SK-N-SH (cell line): ENCODE measurements at regions not wholly inside any gene's neighbourhood (a gene's known extent, or its start where the extent isn't known, plus 50 kb on each side); places are given as distances from the start of the nearest gene placed in this dataset.

ENCODE experiments used
- CTCF ChIA-PET: fragments of 300-600, 350-600 bp; formaldehyde crosslinking; extraction: SDS; loops from one replicate; lab custom pipeline; 2021; lab: Yijun Ruan, JAX
- POLR2A ChIA-PET: fragments of 350-600 bp; sonication (Branson Sonifier 250); formaldehyde crosslinking; extraction: SDS; loops from one replicate; lab custom pipeline; 2020; ENCODE audit warnings: antibody characterized with exemption, inconsistent platforms; lab: Yijun Ruan, JAX
- DNase-seq: peaks from one replicate; pipeline ENCODE4 v3.0.0; 2012
- H2AFZ ChIP-seq: fragments of 200-600 bp; sonication (generic); 2 replicates; pipeline ENCODE4 v1.8.1; 2016; ENCODE audit warnings: antibody characterized with exemption, mild to moderate bottlenecking, low read depth
- H3F3A ChIP-seq: fragments of 200-600 bp; sonication (generic); replicated peaks from 2 replicates; pipeline ENCODE3; 2016; ENCODE audit warnings: antibody characterized with exemption, mild to moderate bottlenecking; ENCODE audit not compliant: insufficient read depth
- H3K27ac ChIP-seq, 2 experiments: fragments of 200-500 bp in 1 of 2; fragments of 200-600 bp in 1 of 2; sonication (Bioruptor generic) in 1 of 2; sonication (generic), shearing (Covaris generic) in 1 of 2; 2 replicates each; pipeline versions ENCODE4 v1.5.1 to v1.6.1; 2014 to 2016; ENCODE audit warnings: low read depth in 2 of 2, inconsistent platforms in 1 of 2, low read length in 1 of 2, mild to moderate bottlenecking in 1 of 2, mixed read lengths in 1 of 2
- H3K27me3 ChIP-seq: fragments of 200-600 bp; sonication (generic), shearing (Covaris generic); 2 replicates; pipeline ENCODE4 v1.6.1; 2016; ENCODE audit warnings: mixed run types; ENCODE audit not compliant: insufficient read depth
- H3K36me3 ChIP-seq, 2 experiments: fragments of 200-500 bp in 1 of 2; fragments of 200-600 bp in 1 of 2; sonication (Bioruptor generic) in 1 of 2; sonication (generic) in 1 of 2; replicated peaks in 1 of 2; 2 replicates each; pipeline versions ENCODE3 to v1.5.1; 2014 to 2016; ENCODE audit warnings: low read length in 1 of 2, mild to moderate bottlenecking in 1 of 2; ENCODE audit not compliant: insufficient read depth in 2 of 2, control insufficient read depth in 1 of 2
- H3K4me1 ChIP-seq, 2 experiments: fragments of 200-500 bp in 1 of 2; fragments of 200-600 bp in 1 of 2; sonication (Bioruptor generic) in 1 of 2; sonication (generic), shearing (Covaris generic) in 1 of 2; 2 replicates each; pipeline versions ENCODE4 v1.5.1 to v1.6.1; 2014 to 2016; ENCODE audit warnings: low read depth in 1 of 2, low read length in 1 of 2, mixed run types in 1 of 2; ENCODE audit not compliant: insufficient read depth in 2 of 2, control insufficient read depth in 1 of 2
- H3K4me2 ChIP-seq: fragments of 200-600 bp; sonication (generic), shearing (Covaris generic); 2 replicates; pipeline ENCODE4 v1.6.1; 2017; ENCODE audit warnings: mixed run types
- H3K4me3 ChIP-seq, 2 experiments: fragments of 200-500 bp in 1 of 2; fragments of 200-600 bp in 1 of 2; sonication (Bioruptor generic) in 1 of 2; sonication (generic), shearing (Covaris generic) in 1 of 2; 2 replicates each; pipeline versions ENCODE4 v1.5.1 to v1.8.1; 2014 to 2016; ENCODE audit warnings: low read depth in 2 of 2, inconsistent platforms in 1 of 2, low read length in 1 of 2, mild to moderate bottlenecking in 1 of 2, mixed read lengths in 1 of 2, moderate library complexity in 1 of 2
- H3K79me2 ChIP-seq: fragments of 200-600 bp; sonication (generic); 2 replicates; pipeline ENCODE4 v1.8.1; 2017; ENCODE audit warnings: mild to moderate bottlenecking; ENCODE audit not compliant: insufficient read depth
- H3K9ac ChIP-seq: fragments of 200-600 bp; sonication (generic); 2 replicates; pipeline ENCODE4 v1.6.1; 2017; ENCODE audit warnings: mixed run types
- H3K9me2 ChIP-seq: fragments of 200-600 bp; sonication (generic); 2 replicates; pipeline ENCODE4 v1.6.1; 2017; ENCODE audit warnings: mixed run types
- H3K9me3 ChIP-seq: fragments of 200-600 bp; sonication (generic); 2 replicates; pipeline ENCODE4 v1.6.1; 2017; ENCODE audit warnings: mixed run types, mild to moderate bottlenecking, moderate library complexity
- H4K20me1 ChIP-seq: fragments of 200-600 bp; sonication (generic); 2 replicates; pipeline ENCODE4 v1.6.1; 2017; ENCODE audit warnings: mild to moderate bottlenecking, mixed run types; ENCODE audit not compliant: insufficient read depth
- CHD2 ChIP-seq: fragments of 150-350 bp; IDR thresholded peaks from 2 replicates; pipeline ENCODE4 v1.6.1; 2018; ENCODE audit warnings: low read length; ENCODE audit not compliant: partially characterized antibody
- ELF1 ChIP-seq: IDR thresholded peaks from 2 replicates; pipeline ENCODE4 v1.4.0; 2012
- EP300 ChIP-seq, 2 experiments: IDR thresholded peaks; 2 replicates each; pipeline versions ENCODE4 v1.4.0 to v1.6.1; 2012; ENCODE audit warnings: borderline replicate concordance in 1 of 2, low read depth in 1 of 2, low read length in 1 of 2
- FOXJ3 ChIP-seq: sonication (generic); formaldehyde crosslinking; IDR thresholded peaks from 2 replicates; pipeline ENCODE4 v1.5.1; 2020; ENCODE audit warnings: mild to moderate bottlenecking, missing genetic modification reagents
- JUND ChIP-seq: IDR thresholded peaks from 2 replicates; pipeline ENCODE4 v1.4.0; 2012
- MXI1 ChIP-seq: IDR thresholded peaks from 2 replicates; pipeline ENCODE4 v1.6.1; 2012; ENCODE audit warnings: mild to moderate bottlenecking, low read depth, low read length, improper control_type of control experiment
- NRF1 ChIP-seq: IDR thresholded peaks from 2 replicates; pipeline ENCODE4 v1.6.1; 2012; ENCODE audit warnings: low read depth, mild to moderate bottlenecking, low read length
- RAD21 ChIP-seq: IDR thresholded peaks from 2 replicates; pipeline ENCODE4 v1.6.1; 2012; ENCODE audit warnings: mild to moderate bottlenecking, low read length
- RCOR1 ChIP-seq: fragments of 150-350 bp; IDR thresholded peaks from 2 replicates; pipeline ENCODE4 v1.6.1; 2017; ENCODE audit warnings: antibody characterized with exemption, low read length
- RFX5 ChIP-seq: IDR thresholded peaks from 2 replicates; pipeline ENCODE4 v1.6.1; 2012; ENCODE audit warnings: mild to moderate bottlenecking, improper control_type of control experiment, low read length
- RXRA ChIP-seq: IDR thresholded peaks from 2 replicates; pipeline ENCODE4 v1.4.0; 2012; ENCODE audit warnings: low read depth, mild to moderate bottlenecking, borderline replicate concordance
- SMC3 ChIP-seq: IDR thresholded peaks from 2 replicates; pipeline ENCODE4 v1.6.1; 2012; ENCODE audit warnings: low read depth, low read length, improper control_type of control experiment
- TAF1 ChIP-seq: IDR thresholded peaks from 2 replicates; pipeline ENCODE4 v1.6.1; 2012; ENCODE audit warnings: low read depth, mild to moderate bottlenecking, low read length, moderate library complexity, borderline replicate concordance
- TEAD4 ChIP-seq: IDR thresholded peaks from 2 replicates; pipeline ENCODE4 v1.4.0; 2012; ENCODE audit warnings: mild to moderate bottlenecking, borderline replicate concordance; ENCODE audit not compliant: insufficient read depth
- WGBS: methylation state at CpG from one replicate; pipeline ENCODE4 v1.1.6; 2017; ENCODE audit warnings: low lambda C conversion rate; 5-methylcytosine and 5-hydroxymethylcytosine counted together
- TF ChIP-seq, protein P1 (sequence below): IDR thresholded peaks from 2 replicates; pipeline ENCODE4 v1.4.0; 2012; ENCODE audit warnings: low read depth, borderline replicate concordance
- TF ChIP-seq, protein P2 (sequence below): fragments of 150-350 bp; IDR thresholded peaks from 2 replicates; pipeline ENCODE4 v1.6.1; 2017; ENCODE audit warnings: antibody characterized with exemption, low read length, low read depth, borderline replicate concordance
- TF ChIP-seq, protein P3 (sequence below): IDR thresholded peaks from 2 replicates; pipeline ENCODE4; 2012
- TF ChIP-seq, protein P4 (sequence below): fragments of 200-600 bp; sonication (generic); IDR thresholded peaks from 2 replicates; pipeline ENCODE4 v1.6.1; 2017; ENCODE audit warnings: antibody characterized with exemption, mild to moderate bottlenecking, moderate library complexity
- TF ChIP-seq, protein P5 (sequence below): fragments of 150-350 bp; IDR thresholded peaks from 2 replicates; pipeline ENCODE4 v1.6.1; 2016; ENCODE audit warnings: mild to moderate bottlenecking, low read depth, low read length

DNA sequence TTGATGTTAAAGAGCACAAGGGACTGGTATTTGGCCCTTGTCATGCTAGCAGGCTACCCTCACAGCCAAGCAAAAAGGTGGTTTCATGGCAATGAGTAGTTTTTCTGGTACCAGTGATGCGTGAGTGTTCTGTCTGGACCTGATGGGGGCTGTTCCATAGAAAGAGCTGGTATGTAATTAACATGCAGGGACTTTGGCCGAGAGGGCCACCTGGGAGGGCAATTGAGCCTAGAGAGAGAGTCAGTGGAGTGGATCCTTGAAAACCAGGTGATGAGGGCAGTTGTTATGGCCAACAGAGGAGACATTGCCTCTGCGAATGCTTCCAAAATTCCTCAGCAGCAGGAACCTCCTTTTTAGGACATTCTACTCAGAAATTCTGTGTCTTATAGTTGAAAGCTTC, 383.3 kb downstream of the PSAT1 start:
- H3K36me3 ChIP-seq, result no peaks in the 10 kb centered on the region
- no peaks in the 10 kb centered on the region for H3K9me3 ChIP-seq
- H3K9me2 ChIP-seq, result no peaks in the 10 kb centered on the region
- no peak overlapping the region for H3K27ac ChIP-seq
- H3K4me1 ChIP-seq, result peaks cover 0 to 8% of the 10 kb centered on the region in 2 experiments; a peak in 3 of 4 replicates
- no peak overlapping the region for H3K4me3 ChIP-seq
- WGBS, result 94% methylated on average over 3 of the region's 3 CpGs
- ChIA-PET CTCF (no interaction called here), POLR2A (no interaction called here)
- TF ChIP-seq MXI1, result no peak
- TF ChIP-seq, protein P1, sequence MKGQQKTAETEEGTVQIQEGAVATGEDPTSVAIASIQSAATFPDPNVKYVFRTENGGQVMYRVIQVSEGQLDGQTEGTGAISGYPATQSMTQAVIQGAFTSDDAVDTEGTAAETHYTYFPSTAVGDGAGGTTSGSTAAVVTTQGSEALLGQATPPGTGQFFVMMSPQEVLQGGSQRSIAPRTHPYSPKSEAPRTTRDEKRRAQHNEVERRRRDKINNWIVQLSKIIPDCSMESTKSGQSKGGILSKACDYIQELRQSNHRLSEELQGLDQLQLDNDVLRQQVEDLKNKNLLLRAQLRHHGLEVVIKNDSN, result no peak
- TF ChIP-seq RFX5, result no peak
- TF ChIP-seq RXRA, result no peak
- no peak for TF ChIP-seq EP300 (IDR thresholded peaks at IDR 0.05; ENCODE audit: borderline replicate concordance in 1 of 2, low read depth in 1 of 2, low read length in 1 of 2)
- no peak for TF ChIP-seq TEAD4
- no peak for TF ChIP-seq JUND
- no peak for TF ChIP-seq SMC3
- no peak for TF ChIP-seq FOXJ3 (CRISPR knock-in tag)
- no peak for TF ChIP-seq TAF1
- TF ChIP-seq, protein P2, sequence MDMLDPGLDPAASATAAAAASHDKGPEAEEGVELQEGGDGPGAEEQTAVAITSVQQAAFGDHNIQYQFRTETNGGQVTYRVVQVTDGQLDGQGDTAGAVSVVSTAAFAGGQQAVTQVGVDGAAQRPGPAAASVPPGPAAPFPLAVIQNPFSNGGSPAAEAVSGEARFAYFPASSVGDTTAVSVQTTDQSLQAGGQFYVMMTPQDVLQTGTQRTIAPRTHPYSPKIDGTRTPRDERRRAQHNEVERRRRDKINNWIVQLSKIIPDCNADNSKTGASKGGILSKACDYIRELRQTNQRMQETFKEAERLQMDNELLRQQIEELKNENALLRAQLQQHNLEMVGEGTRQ, result no peak
- no peak for TF ChIP-seq NRF1
- no peak for TF ChIP-seq RCOR1
- TF ChIP-seq, protein P3, sequence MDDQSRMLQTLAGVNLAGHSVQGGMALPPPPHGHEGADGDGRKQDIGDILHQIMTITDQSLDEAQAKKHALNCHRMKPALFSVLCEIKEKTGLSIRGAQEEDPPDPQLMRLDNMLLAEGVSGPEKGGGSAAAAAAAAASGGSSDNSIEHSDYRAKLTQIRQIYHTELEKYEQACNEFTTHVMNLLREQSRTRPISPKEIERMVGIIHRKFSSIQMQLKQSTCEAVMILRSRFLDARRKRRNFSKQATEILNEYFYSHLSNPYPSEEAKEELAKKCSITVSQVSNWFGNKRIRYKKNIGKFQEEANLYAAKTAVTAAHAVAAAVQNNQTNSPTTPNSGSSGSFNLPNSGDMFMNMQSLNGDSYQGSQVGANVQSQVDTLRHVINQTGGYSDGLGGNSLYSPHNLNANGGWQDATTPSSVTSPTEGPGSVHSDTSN, result no peak
- TF ChIP-seq RAD21, result no peak
- TF ChIP-seq CHD2, result no peak
- TF ChIP-seq, protein P4, sequence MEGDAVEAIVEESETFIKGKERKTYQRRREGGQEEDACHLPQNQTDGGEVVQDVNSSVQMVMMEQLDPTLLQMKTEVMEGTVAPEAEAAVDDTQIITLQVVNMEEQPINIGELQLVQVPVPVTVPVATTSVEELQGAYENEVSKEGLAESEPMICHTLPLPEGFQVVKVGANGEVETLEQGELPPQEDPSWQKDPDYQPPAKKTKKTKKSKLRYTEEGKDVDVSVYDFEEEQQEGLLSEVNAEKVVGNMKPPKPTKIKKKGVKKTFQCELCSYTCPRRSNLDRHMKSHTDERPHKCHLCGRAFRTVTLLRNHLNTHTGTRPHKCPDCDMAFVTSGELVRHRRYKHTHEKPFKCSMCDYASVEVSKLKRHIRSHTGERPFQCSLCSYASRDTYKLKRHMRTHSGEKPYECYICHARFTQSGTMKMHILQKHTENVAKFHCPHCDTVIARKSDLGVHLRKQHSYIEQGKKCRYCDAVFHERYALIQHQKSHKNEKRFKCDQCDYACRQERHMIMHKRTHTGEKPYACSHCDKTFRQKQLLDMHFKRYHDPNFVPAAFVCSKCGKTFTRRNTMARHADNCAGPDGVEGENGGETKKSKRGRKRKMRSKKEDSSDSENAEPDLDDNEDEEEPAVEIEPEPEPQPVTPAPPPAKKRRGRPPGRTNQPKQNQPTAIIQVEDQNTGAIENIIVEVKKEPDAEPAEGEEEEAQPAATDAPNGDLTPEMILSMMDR, result no peak
- TF ChIP-seq, protein P5, sequence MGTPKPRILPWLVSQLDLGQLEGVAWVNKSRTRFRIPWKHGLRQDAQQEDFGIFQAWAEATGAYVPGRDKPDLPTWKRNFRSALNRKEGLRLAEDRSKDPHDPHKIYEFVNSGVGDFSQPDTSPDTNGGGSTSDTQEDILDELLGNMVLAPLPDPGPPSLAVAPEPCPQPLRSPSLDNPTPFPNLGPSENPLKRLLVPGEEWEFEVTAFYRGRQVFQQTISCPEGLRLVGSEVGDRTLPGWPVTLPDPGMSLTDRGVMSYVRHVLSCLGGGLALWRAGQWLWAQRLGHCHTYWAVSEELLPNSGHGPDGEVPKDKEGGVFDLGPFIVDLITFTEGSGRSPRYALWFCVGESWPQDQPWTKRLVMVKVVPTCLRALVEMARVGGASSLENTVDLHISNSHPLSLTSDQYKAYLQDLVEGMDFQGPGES, result no peak
- TF ChIP-seq ELF1, result no peak
- H2AFZ ChIP-seq, result no peak overlapping the region
- H3K9ac ChIP-seq, result no peak overlapping the region
- DNase-seq, result no peak
- H4K20me1 ChIP-seq, result no peaks in the 10 kb centered on the region
- no peaks in the 10 kb centered on the region for H3K27me3 ChIP-seq
- no peak overlapping the region for H3K4me2 ChIP-seq
- H3F3A ChIP-seq, result peaks cover 21% of the 10 kb centered on the region
- H3K79me2 ChIP-seq, result no peaks in the 10 kb centered on the region
